ENCODE measurements at regions not wholly inside any gene's neighbourhood (a gene's known extent, or its start where the extent isn't known, plus 50 kb on each side); places are given as distances from the start of the nearest gene placed in this dataset.

- H3K9me2 ChIP-seq (replicated peaks; ENCODE audit: insufficient read depth) = no peaks in the 10 kb centered on the region
- WGBS (ENCODE audit: low lambda C conversion rate, missing lambda C conversion rate) = 54% methylated on average over 23 of the region's 23 CpGs
Measured at GRCh38 chr16:62408760-62409159, 372.5 kb upstream of the CDH8 start.

GRCh38 chr16:62406387-62406786 is 370.1 kb upstream of the CDH8 start:
- Histone ChIP-seq H4K20me1 (ENCODE audit: insufficient read depth, poor library complexity, severe bottlenecking) (no peaks in the 10 kb centered on the region), H3K79me2 (no peaks in the 10 kb centered on the region), H3K4me3 (no peak overlapping the region), H3K36me3 (replicated peaks; ENCODE audit: insufficient read depth, low read depth) (no peaks in the 10 kb centered on the region), H3K4me1 (ENCODE audit: insufficient read depth) (no peaks in the 10 kb centered on the region), H3K9me3 (ENCODE audit: low read depth) (no peaks in the 10 kb centered on the region), H3K9me2 (replicated peaks; ENCODE audit: insufficient read depth) (no peaks in the 10 kb centered on the region), H2AFZ (no peak overlapping the region), H3K27me3 (no peaks in the 10 kb centered on the region), H3K27ac (no peak overlapping the region), H3K4me2 (no peak overlapping the region)
- DNase-seq (ENCODE audit: low spot score) = no peak
- TF ChIP-seq EZH2 (IDR thresholded peaks at IDR 0.05; ENCODE audit: borderline replicate concordance) (no peak), EZH2phosphoT487 (IDR thresholded peaks at IDR 0.05; ENCODE audit: low read depth, severe bottlenecking, unreplicated experiment) (no peak), CTCF (IDR thresholded peaks at IDR 0.05; ENCODE audit: poor library complexity) (no peak)

More at GRCh38 chr16:62408760-62409159, 372.5 kb upstream of the CDH8 start:
- Histone ChIP-seq H3K9me3 (ENCODE audit: low read depth) (no peaks in the 10 kb centered on the region), H2AFZ (no peak overlapping the region), H3K79me2 (no peaks in the 10 kb centered on the region), H3K36me3 (replicated peaks; ENCODE audit: insufficient read depth, low read depth) (no peaks in the 10 kb centered on the region), H3K27me3 (no peaks in the 10 kb centered on the region), H3K4me1 (ENCODE audit: insufficient read depth) (no peaks in the 10 kb centered on the region), H3K4me3 (no peak overlapping the region), H4K20me1 (ENCODE audit: insufficient read depth, poor library complexity, severe bottlenecking) (no peaks in the 10 kb centered on the region), H3K27ac (no peak overlapping the region), H3K4me2 (no peak overlapping the region)
- DNase-seq (ENCODE audit: low spot score) = peak; percentile 8
- TF ChIP-seq CTCF (IDR thresholded peaks at IDR 0.05; ENCODE audit: poor library complexity) (peak; percentile 11), EZH2 (IDR thresholded peaks at IDR 0.05; ENCODE audit: borderline replicate concordance) (no peak), EZH2phosphoT487 (IDR thresholded peaks at IDR 0.05; ENCODE audit: low read depth, severe bottlenecking, unreplicated experiment) (no peak)

DNA sequence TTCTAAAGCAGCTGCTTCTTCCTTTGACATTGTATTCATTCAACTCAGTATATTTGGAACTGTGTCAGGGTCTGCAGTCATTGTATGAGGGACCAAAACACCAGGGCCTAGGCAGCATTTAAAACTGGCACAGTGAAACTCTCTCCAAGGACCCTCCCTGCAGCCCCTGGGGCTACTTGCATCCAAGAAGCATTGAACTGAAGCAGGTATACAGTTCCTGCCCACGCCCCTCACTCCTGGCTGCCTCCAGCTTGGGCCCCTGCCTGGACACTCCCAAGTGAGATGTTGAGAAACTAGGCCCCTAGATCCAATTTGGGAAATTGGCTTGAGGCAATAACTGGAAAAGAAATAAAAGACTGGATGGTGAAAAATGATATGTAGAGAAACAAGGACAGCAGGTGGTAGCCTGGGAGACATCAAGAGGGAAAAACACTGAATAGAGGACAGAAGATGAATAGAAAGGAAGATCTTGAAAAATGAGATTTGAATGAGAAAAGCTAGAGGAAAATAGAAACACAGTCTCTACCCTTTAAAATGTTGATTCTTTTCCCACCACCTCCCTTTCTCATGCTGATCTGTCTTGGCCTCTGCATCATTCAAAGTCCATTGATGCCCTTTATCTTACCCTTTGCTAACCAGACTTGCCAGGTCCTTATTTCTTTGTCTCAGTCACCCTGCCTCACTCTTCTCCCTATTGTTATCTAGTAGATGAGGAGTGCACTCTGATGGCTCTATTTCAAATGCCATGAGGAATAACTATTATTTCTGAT is 368.8 kb upstream of the CDH8 start:
- TF ChIP-seq CTCF (IDR thresholded peaks at IDR 0.05; ENCODE audit: poor library complexity) (no peak), EZH2phosphoT487 (IDR thresholded peaks at IDR 0.05; ENCODE audit: low read depth, severe bottlenecking, unreplicated experiment) (no peak), EZH2 (IDR thresholded peaks at IDR 0.05; ENCODE audit: borderline replicate concordance) (no peak)
- H3K4me1 ChIP-seq (ENCODE audit: insufficient read depth) = no peaks in the 10 kb centered on the region
- WGBS (ENCODE audit: low lambda C conversion rate, missing lambda C conversion rate) = 55% methylated on average over 1 of the region's 1 CpG

More for the DNA sequence above, 368.8 kb upstream of the CDH8 start:
- Histone ChIP-seq H4K20me1 (ENCODE audit: insufficient read depth, poor library complexity, severe bottlenecking) (no peaks in the 10 kb centered on the region), H2AFZ (no peak overlapping the region), H3K4me3 (no peak overlapping the region), H3K4me2 (no peak overlapping the region), H3K9me2 (replicated peaks; ENCODE audit: insufficient read depth) (no peaks in the 10 kb centered on the region), H3K27ac (no peak overlapping the region), H3K36me3 (replicated peaks; ENCODE audit: insufficient read depth, low read depth) (no peaks in the 10 kb centered on the region), H3K79me2 (no peaks in the 10 kb centered on the region), H3K27me3 (no peaks in the 10 kb centered on the region), H3K9me3 (ENCODE audit: low read depth) (no peaks in the 10 kb centered on the region)
- DNase-seq (ENCODE audit: low spot score) = no peak
